ENCODE measurements at regions not wholly inside any gene's neighbourhood (a gene's known extent, or its start where the extent isn't known, plus 50 kb on each side); places are given as distances from the start of the nearest gene placed in this dataset.

GRCh38 chr20:30985386-30985785, 272.1 kb upstream of the DEFB115 start:
- TF ChIP-seq CTCF (conservative IDR thresholded peaks at IDR 0.05; ENCODE audit: low read depth, low read length) (no peak), USF2 (IDR thresholded peaks at IDR 0.05; ENCODE audit: low read depth, low read length) (no peak), POLR2A (IDR thresholded peaks at IDR 0.05; ENCODE audit: low read depth, low read length) (no peak), RAD21 (IDR thresholded peaks at IDR 0.05; ENCODE audit: low read length) (no peak), CHD1 (IDR thresholded peaks at IDR 0.05; ENCODE audit: low read depth, low read length) (no peak)

Data from IMR-90 (cell line).